ENCODE measurements at regions not wholly inside any gene's neighbourhood (a gene's known extent, or its start where the extent isn't known, plus 50 kb on each side); places are given as distances from the start of the nearest gene placed in this dataset.
A peak's percentile ranks its signal among the peaks of the same experiment; 100 is the strongest.

DNA sequence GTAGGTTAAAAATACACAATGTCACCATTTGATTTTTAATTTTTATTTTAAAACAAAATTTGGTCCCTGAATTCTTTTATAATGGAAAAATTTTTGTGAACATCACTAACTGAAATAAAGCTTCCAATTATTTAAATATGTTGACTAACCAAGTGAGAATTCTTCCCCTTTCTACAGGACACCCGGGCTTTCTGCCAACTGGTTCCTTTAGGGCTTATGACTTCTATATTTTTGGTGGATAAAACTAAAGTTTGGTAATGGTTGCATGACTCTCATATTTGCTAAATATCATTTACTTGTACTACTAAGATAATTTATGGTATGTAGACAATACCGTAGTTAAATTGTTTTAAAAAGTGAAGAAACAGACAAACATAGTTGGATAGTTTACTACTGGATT lies 291.0 kb upstream of the DOK6 start:
- no peak for DNase-seq

- no peak for DNase-seq
Measured at GRCh38 chr18:69120833-69121232, 279.9 kb upstream of the DOK6 start.

DNA sequence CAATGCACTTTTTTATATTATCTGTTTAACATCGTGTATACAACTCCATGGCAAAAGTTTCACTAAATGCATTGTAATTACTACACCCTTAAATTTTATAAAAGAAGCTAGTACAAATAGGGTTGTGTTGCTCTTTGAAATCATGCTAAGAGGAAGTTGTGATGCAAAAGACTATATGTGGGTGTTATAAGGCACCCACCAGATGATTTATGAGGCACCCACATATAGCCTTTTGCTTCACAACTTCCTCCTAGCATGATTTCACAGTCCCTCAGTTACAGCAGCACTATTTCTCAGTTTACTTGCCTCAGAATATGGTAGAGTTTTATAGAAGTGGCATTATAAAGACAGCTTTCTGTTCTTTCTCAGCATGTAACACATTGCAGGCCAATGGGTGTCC lies 277.3 kb upstream of the DOK6 start:
- no peak for DNase-seq

- no peak for DNase-seq
Measured at GRCh38 chr18:69127873-69128500, 272.7 kb upstream of the DOK6 start.

GRCh38 chr18:69128566-69128965 lies 272.1 kb upstream of the DOK6 start:
- no peak for DNase-seq

DNA sequence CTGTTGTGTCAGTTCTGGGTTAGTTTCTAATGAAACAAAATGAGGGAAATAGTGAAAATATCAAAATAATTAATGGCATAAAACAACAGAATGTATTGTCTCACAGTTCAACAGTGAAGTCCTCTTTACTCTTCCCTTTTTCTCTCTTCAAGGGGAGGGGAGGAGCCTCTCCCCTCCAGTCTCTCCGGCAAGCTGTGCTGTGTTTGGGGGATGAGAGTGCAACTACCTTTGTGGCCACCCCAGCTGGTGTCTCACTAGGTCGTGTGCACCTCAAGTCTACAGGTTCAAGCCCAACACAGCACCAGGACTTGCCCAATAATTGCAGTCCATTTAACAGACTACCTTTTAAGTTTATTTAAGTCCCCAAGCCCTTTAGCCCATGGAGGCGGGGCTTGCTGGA lies 271.7 kb upstream of the DOK6 start:
- DNase-seq: no peak

DNA sequence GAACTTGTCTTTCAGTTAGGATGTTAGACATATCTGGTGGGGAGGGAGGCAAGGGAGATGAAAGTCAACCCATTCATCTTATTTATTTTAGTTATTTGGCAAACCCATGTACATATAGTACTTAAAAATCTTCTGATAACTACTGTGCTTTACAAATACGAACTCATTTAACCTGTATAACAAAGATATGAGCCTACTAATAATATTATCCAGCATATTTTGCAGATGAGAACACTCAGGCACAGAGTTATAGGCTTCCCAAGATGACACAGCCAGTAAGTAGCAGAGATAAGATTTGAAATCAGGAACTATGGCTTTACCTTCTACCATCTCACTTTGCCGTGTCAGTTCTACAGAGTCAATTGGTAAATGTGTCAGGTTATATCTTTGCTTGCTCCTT lies 262.6 kb upstream of the DOK6 start:
- no peak for DNase-seq

DNA sequence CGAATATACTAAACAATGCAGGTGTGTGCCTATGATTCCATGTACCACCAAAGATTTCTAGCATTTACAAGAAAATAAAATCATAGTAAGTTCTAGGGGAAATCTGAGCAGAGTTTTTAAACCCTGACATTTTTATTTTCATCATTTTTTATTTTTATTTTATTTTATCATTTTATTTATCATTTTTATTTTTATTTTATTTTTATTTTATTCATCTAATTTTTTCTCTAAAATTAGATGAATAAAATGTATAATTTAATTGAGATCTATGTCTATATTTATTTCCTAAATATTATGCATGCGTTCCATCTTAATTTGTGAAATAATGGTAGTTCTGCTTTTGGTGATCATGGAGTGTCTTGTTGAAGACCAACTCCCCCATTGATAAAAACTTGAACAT lies 257.6 kb upstream of the DOK6 start:
- no peak for DNase-seq

- no peak for DNase-seq
Measured at GRCh38 chr18:69152436-69152835, 248.3 kb upstream of the DOK6 start.

DNA sequence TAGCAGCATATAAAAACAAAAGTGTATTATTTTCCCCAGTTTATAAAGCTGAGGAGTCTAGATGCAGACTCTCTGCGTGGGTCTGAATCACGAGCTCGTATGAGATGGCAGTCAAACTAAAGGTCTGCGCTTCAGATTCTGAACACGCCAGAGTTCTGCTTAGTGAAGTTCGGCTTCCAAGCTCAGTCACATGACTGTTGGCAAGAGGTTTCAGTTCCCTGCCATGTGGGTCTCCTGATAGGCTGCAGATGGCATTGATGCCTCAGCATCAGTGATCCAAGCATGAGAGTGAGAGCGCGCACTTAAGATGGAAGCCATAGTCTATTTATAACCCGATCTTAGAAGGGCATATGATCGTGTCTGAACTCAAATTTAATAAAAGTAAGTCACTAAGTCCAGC lies 242.8 kb upstream of the DOK6 start:
- no peak for DNase-seq

- no peak for DNase-seq
Measured at GRCh38 chr18:69158944-69159343, 241.7 kb upstream of the DOK6 start.

DNA sequence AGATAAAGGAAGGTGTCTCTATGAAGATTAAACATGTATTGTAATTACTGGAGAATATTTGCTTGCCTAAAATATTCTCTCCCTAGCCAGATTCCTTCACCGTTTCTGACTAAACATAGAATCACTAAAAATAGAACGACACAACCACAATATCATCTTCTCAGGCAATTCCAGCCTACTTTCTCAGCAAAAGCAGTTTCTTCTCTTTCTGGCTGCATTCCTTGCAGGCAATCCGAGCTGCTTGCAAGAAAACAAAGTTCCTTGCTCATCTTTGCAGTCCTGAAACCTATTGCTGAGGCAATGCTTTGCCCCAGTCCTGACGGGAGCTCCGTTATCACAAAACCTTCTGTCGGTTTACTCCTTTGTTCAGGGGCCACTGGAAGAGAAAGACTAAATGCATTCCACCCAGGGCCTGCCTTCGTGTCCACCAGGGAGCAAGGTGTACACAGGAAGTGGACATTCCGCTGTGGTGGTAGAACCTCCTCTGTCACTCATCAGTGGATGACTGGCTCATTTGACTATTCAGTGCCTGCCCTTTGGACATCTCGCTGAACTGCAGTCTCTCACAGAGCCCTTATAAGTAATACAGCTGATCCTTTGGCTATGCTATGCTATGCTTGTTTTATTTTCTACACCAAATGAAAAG lies 239.2 kb upstream of the DOK6 start:
- no peak for DNase-seq

GRCh38 chr18:69162649-69163048 lies 238.0 kb upstream of the DOK6 start:
- DNase-seq: no peak

DNA sequence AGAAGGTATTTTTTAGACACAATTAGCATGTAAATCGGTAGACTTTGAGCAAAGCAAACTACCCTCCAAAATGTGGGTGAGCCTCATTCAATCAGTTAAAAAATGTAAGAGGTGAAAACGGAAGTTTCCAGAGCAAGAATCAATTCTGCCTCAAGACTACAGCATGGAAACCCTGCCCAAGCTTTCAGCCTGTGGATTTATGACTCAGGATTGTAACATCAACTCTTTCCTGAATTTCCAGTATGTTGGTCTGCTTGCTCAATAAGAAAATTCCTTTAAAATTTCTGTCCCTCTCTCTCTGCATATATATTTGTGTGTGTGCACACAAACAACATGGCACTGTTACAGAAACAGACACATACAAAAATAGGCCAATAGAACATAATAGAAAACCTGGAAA lies 228.6 kb upstream of the DOK6 start:
- DNase-seq: no peak

DNA sequence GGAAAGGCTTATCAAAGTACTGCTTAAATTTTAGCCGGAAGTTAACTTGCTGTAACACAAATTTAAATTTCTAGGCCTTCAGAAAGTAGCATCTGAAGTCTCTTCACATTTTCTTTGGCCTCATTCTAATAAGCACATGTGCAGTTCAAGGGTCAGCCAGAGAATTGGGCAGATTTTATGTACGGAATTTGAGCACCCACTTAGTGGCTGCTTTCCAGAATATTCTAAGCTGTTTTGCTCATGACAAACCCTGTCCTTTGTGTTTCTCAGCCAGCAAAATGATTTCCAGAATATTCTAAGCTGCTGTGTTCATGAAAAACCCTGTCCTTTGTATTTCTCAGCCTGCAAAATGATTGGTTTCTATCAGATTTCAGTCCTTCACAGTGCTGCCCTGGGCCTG lies 225.0 kb upstream of the DOK6 start:
- DNase-seq: no peak

DNA sequence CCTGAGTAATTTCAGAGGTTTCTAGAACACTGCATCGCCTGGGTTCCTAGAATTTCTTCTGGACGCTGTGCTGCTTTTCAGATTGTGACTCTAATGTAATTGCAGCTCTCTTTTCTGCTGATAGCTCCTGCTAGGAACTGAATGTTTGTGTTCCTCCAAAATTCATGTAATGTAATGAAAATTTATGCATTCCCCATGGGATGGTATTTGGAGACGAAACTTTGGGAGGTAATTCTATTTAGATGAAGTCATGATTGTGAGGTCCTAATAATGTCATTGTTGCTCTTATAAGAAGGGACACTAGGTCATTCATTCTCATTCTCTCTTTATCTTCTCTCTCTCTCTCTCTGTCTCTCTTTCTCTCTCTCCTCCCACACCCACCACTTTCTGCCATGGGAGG lies 223.9 kb upstream of the DOK6 start:
- DNase-seq: no peak

GRCh38 chr18:69177702-69178101 lies 223.0 kb upstream of the DOK6 start:
- no peak for DNase-seq

DNA sequence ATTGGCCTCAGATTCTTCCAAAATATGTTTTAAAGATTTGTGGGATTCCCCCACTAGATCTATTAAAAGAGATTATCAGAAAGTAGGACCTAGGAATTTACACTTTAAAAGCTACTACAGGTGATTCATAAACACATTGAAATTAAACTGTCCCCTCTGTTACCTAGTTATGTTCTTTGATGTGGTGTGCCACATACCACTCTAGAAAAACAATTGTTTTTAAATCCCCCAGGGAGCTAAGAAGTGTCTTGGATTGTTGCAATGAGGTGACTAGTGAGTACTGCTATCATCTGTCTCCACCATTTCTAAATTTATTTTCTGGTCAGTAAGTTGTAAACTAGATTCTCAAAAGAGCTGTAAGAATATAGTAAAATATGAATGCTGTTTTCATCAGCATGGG lies 214.5 kb upstream of the DOK6 start:
- DNase-seq: no peak

DNA sequence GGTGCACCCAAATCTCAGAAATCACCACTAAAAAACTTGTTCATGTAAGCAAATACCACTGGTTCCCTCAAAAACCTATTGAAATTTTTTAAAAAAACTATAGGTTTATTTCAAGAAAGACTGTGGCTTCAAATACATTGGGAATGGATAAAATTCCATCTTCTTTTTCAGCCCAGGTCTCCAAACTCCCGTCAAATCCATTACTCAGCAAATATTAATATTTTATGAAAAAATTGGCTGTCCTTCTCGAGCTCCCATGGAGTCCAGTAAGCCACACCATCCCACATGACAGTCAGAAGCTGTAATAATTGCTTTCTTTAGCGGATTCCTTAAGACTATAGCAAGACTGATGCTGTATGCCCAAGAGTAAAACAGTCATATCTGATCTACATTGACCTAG lies 204.4 kb upstream of the DOK6 start:
- no peak for DNase-seq

GRCh38 chr18:69205925-69206324 lies 194.8 kb upstream of the DOK6 start:
- DNase-seq: no peak

DNA sequence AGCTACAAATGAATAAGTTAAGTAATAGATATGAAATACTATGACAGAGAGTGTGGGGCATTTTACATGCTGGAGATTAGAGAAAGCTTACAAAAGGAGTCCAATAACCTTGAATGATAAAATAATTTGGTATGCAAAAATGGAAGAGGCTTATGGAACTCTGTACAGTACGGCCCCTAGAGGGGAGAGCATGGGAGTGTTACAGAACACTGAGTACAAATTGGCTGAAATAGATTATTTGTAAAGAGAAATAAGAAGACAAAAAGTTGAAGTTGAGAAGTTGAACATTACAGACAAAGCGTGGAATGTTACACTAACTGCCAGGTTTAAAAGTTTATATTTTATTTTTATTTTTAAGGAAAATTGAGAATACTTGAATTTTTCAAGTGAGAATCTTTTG lies 192.1 kb upstream of the DOK6 start:
- DNase-seq: no peak

GRCh38 chr18:69209761-69210160 lies 190.9 kb upstream of the DOK6 start:
- no peak for DNase-seq

- DNase-seq: no peak
Measured at GRCh38 chr18:69213842-69214241, 186.8 kb upstream of the DOK6 start.

DNA sequence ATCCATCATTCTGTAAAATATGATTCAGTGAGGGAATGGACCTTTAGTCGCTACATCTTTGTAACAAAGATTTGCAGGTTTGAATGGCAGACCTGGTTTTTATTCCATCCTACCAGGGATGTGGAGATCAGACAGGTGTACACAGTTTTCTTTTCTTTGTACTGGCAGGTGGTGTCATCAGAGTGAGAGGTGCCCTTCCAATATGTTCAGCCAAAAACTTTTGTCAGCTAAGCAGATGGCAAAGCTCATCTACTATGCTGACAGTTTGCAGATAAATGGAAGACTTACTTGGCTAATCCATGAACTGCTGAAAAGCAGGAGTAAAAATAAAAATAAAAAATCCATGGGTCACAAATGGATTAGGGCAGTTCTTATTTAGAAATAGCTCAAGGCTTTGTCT lies 185.5 kb upstream of the DOK6 start:
- peak; percentile 58 for DNase-seq

GRCh38 chr18:69216321-69216720 lies 184.4 kb upstream of the DOK6 start:
- peak; percentile 69 for DNase-seq

Measured in NCI-H1092 treated with DMSO at 0.1 percent for 48 hours (cell line).